ENCODE measurements at regions not wholly inside any gene's neighbourhood (a gene's known extent, or its start where the extent isn't known, plus 50 kb on each side); places are given as distances from the start of the nearest gene placed in this dataset.

DNA sequence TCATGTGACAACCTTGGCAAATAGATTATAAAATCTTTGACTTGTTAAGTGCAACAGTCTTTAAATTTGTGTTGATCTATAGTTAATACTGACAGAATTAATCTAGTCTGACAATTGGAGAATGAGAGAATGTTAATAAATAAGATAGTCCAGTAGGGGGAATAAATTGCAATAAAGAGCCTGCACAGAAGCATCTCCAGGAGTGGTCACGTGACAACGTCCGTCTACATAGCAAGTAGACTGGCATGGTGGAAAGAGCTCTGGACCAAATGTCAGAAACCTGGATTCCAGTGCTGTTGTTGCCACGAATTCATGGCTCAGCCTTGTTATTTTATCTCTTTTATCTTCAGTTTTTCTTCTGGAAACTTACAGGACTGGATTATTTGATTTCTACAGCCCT, 436.5 kb downstream of the RAB28 start:
- Histone ChIP-seq H3K9ac (ENCODE audit: low read depth, low read length) (no peak overlapping the region), H2BK5ac (ENCODE audit: low read depth, low read length, poor library complexity, severe bottlenecking) (no peak overlapping the region), H3K9me3 (ENCODE audit: control insufficient read depth, insufficient read depth, low read length) (peaks cover 3% of the 10 kb centered on the region), H4K20me1 (ENCODE audit: insufficient read depth, low read length) (no peaks in the 10 kb centered on the region), H2BK120ac (ENCODE audit: low read depth, low read length) (no peak overlapping the region), H2AK5ac (ENCODE audit: low read depth, low read length) (no peak overlapping the region), H3K36me3 (ENCODE audit: control insufficient read depth, insufficient read depth, low read length) (no peaks in the 10 kb centered on the region), H4K5ac (ENCODE audit: low read depth, low read length) (no peak overlapping the region), H3K4me2 (ENCODE audit: low read depth, low read length) (no peak overlapping the region), H3K4ac (ENCODE audit: low read depth, low read length) (no peak overlapping the region), H2BK20ac (ENCODE audit: low read depth, low read length) (no peak overlapping the region), H4K8ac (ENCODE audit: low read depth in 2 of 2, low read length in 2 of 2) (no peak overlapping the region), H2BK15ac (ENCODE audit: low read depth, low read length) (no peak overlapping the region), H4K91ac (ENCODE audit: insufficient read depth, low read depth, low read length) (no peak overlapping the region), H3K27ac (ENCODE audit: insufficient read depth, low read length) (no peak overlapping the region), H3K56ac (ENCODE audit: extremely low read depth, insufficient read depth, low read length) (no peak overlapping the region), H3K9me1 (ENCODE audit: insufficient read depth, low read length) (no peaks in the 10 kb centered on the region), H2AK9ac (replicated peaks; ENCODE audit: low read depth, low read length, poor library complexity) (no peak overlapping the region), H3K27me3 (ENCODE audit: control insufficient read depth, insufficient read depth, low read length) (no peaks in the 10 kb centered on the region), H2AFZ (replicated peaks; ENCODE audit: low read length, poor library complexity) (no peak overlapping the region), H3K23ac (ENCODE audit: low read depth, low read length) (no peak overlapping the region), H3K18ac (ENCODE audit: low read depth, low read length) (no peak overlapping the region), H3K14ac (replicated peaks; ENCODE audit: low read depth, low read length) (no peak overlapping the region), H3K79me1 (ENCODE audit: low read depth in 1 of 2, low read length in 2 of 2) (no peaks in the 10 kb centered on the region), H3K4me1 (ENCODE audit: control insufficient read depth, insufficient read depth, low read length) (no peaks in the 10 kb centered on the region), H3K4me3 (ENCODE audit: insufficient read depth, low read depth, low read length) (no peak overlapping the region)
- TF ChIP-seq, protein P1, sequence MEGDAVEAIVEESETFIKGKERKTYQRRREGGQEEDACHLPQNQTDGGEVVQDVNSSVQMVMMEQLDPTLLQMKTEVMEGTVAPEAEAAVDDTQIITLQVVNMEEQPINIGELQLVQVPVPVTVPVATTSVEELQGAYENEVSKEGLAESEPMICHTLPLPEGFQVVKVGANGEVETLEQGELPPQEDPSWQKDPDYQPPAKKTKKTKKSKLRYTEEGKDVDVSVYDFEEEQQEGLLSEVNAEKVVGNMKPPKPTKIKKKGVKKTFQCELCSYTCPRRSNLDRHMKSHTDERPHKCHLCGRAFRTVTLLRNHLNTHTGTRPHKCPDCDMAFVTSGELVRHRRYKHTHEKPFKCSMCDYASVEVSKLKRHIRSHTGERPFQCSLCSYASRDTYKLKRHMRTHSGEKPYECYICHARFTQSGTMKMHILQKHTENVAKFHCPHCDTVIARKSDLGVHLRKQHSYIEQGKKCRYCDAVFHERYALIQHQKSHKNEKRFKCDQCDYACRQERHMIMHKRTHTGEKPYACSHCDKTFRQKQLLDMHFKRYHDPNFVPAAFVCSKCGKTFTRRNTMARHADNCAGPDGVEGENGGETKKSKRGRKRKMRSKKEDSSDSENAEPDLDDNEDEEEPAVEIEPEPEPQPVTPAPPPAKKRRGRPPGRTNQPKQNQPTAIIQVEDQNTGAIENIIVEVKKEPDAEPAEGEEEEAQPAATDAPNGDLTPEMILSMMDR (conservative IDR thresholded peaks at IDR 0.05; ENCODE audit: low read depth, low read length): no peak
- no peak for TF ChIP-seq CHD1 (IDR thresholded peaks at IDR 0.05; ENCODE audit: low read depth, low read length)
- no peak for TF ChIP-seq FOS (IDR thresholded peaks at IDR 0.05; ENCODE audit: low read depth, low read length)
- TF ChIP-seq MAZ (IDR thresholded peaks at IDR 0.05; ENCODE audit: borderline replicate concordance, low read depth, low read length): no peak
- no peak for TF ChIP-seq BHLHE40 (IDR thresholded peaks at IDR 0.05; ENCODE audit: low read depth, low read length)
- no peak for TF ChIP-seq POLR2A (IDR thresholded peaks at IDR 0.05; ENCODE audit: low read depth, low read length)
- no peak for TF ChIP-seq SMC3 (IDR thresholded peaks at IDR 0.05; ENCODE audit: low read depth, low read length)
- TF ChIP-seq, protein P2, sequence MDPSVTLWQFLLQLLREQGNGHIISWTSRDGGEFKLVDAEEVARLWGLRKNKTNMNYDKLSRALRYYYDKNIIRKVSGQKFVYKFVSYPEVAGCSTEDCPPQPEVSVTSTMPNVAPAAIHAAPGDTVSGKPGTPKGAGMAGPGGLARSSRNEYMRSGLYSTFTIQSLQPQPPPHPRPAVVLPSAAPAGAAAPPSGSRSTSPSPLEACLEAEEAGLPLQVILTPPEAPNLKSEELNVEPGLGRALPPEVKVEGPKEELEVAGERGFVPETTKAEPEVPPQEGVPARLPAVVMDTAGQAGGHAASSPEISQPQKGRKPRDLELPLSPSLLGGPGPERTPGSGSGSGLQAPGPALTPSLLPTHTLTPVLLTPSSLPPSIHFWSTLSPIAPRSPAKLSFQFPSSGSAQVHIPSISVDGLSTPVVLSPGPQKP (IDR thresholded peaks at IDR 0.05; ENCODE audit: borderline replicate concordance, low read depth, low read length): no peak
- no peak for TF ChIP-seq RCOR1 (IDR thresholded peaks at IDR 0.05; ENCODE audit: insufficient replicate concordance, low read length)
- intact Hi-C loops (cut with micrococcal nuclease) (no loop called here), in situ Hi-C loops (cut with MboI; ENCODE audit: low sequenced_read_pairs) (no loop called here), dilution Hi-C loops (cut with HindIII; ENCODE audit: low sequenced_read_pairs, unreplicated experiment) (no loop called here)
- DNase-seq (no peak), ATAC-seq (ENCODE audit: low read depth) (no peak)
- POLR2A ChIA-PET (ENCODE audit: unreplicated experiment): no interaction called here
- CTCF ChIA-PET: no interaction called here
- no CpG with 5 or more reads among the region's 4 CpGs for WGBS, 2 experiments (ENCODE audit: extremely low coverage in 2 of 2, insufficient read length in 1 of 2)
- no TSS peak for BruUV-seq (replicated peaks)
